HCT116 (cell line): ENCODE measurements at regions not wholly inside any gene's neighbourhood (a gene's known extent, or its start where the extent isn't known, plus 50 kb on each side); places are given as distances from the start of the nearest gene placed in this dataset.

Experiments used
- CTCF ChIP-seq, 3 experiments: fragments of 200-600 bp in 1 of 3; sonication (generic) in 1 of 3; IDR thresholded peaks in 2 of 3; conservative IDR thresholded peaks in 1 of 3; 2 replicates each; pipeline ENCODE4 v1.5.1; 2012 to 2017; ENCODE audit warnings: low read depth in 2 of 3, low read length in 2 of 3, antibody characterized with exemption in 1 of 3, borderline replicate concordance in 1 of 3, control low read depth in 1 of 3, mild to moderate bottlenecking in 1 of 3, mixed read lengths in 1 of 3, mixed run types in 1 of 3, moderate library complexity in 1 of 3; ENCODE audit not compliant: insufficient read depth in 1 of 3
- EGR1 ChIP-seq: IDR thresholded peaks from 2 replicates; pipeline ENCODE4 v1.6.1; 2012; ENCODE audit warnings: low read depth
- FOSL1 ChIP-seq: IDR thresholded peaks from 2 replicates; pipeline ENCODE4 v1.6.1; 2012; ENCODE audit warnings: low read depth
- POLR2A ChIP-seq: IDR thresholded peaks from 2 replicates; pipeline ENCODE4 v1.7.0; 2011; ENCODE audit warnings: borderline replicate concordance; ENCODE audit not compliant: insufficient read depth, insufficient read length; ENCODE audit errors: extremely low read depth
- REST ChIP-seq: IDR thresholded peaks from 2 replicates; pipeline ENCODE4 v1.6.1; 2012; ENCODE audit warnings: low read depth
- SIN3A ChIP-seq: IDR thresholded peaks from 2 replicates; pipeline ENCODE4 v1.6.1; 2012; ENCODE audit warnings: low read depth
- SP1 ChIP-seq: IDR thresholded peaks from 2 replicates; pipeline ENCODE4 v1.6.1; 2012; ENCODE audit warnings: low read depth
- SRF ChIP-seq: IDR thresholded peaks from 2 replicates; pipeline ENCODE4 v1.6.1; 2012; ENCODE audit warnings: low read depth
- ZNF274 ChIP-seq: fragments of 200-500 bp; sonication (Bioruptor generic); IDR thresholded peaks from 2 replicates; pipeline ENCODE4 v1.6.1; 2014; ENCODE audit warnings: mild to moderate bottlenecking, low read depth, low read length, inconsistent platforms

- TF ChIP-seq REST (no peak), SRF (no peak), ZNF274 (no peak), POLR2A (no peak), SIN3A (no peak), CTCF (IDR thresholded peaks at IDR 0.05 in 2 of 3, conservative IDR thresholded peaks at IDR 0.05 in 1 of 3; ENCODE audit: borderline replicate concordance in 1 of 3, insufficient read depth in 1 of 3, low read depth in 2 of 3, low read length in 2 of 3) (no peak), FOSL1 (no peak), EGR1 (no peak), SP1 (no peak)
These were observed 92.0 kb upstream of the RAI14 start (continued) for GRCh38 chr5:34563931-34564709.
